DND-41 (cell line): ENCODE measurements at regions not wholly inside any gene's neighbourhood (a gene's known extent, or its start where the extent isn't known, plus 50 kb on each side); places are given as distances from the start of the nearest gene placed in this dataset.

Experiments
- EZH2 ChIP-seq: IDR thresholded peaks from 3 replicates; pipeline ENCODE4 v1.6.1; 2012; ENCODE audit warnings: borderline replicate concordance, low read depth, mild to moderate bottlenecking, moderate library complexity, low read length, inconsistent platforms; ENCODE audit not compliant: severe bottlenecking
- TF ChIP-seq, protein P1 (sequence below): IDR thresholded peaks from 2 replicates; pipeline ENCODE4 v1.5.1; 2012; ENCODE audit warnings: borderline replicate concordance, low read length, moderate library complexity, mild to moderate bottlenecking; ENCODE audit not compliant: poor library complexity, severe bottlenecking; ENCODE audit errors: extremely low read depth

DNA sequence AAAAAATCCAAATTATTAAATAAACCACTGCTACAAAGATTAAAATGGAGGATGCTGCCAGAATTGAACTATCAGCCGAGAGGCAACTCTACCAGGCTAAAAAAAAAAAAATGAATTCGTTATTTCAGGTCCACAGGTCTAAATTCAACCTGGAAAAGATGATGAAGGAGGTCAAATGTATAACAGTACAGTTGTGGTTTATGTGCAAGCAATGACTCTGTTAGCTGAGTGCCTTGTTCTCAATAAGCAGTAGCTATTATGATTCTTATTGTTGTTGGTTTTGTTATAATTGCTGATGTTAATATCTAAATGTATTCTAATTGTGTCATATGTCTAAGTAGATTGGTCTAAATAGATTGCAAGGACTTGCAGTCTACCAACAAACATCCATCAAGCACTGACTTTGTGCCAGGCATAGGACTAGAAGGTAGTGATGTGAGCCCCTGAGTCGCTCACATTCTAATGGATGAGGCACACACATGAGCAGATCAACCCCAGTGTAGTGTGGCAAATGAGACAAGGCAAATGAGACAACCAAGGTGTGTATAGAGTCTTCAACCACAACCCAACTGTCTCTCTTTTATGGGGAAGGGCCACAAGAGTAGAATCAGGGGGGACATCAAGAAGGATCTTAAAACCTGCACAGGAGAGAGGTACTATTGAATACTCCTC lies 77.0 kb upstream of the PLEKHG7 start:
- TF ChIP-seq, protein P1, sequence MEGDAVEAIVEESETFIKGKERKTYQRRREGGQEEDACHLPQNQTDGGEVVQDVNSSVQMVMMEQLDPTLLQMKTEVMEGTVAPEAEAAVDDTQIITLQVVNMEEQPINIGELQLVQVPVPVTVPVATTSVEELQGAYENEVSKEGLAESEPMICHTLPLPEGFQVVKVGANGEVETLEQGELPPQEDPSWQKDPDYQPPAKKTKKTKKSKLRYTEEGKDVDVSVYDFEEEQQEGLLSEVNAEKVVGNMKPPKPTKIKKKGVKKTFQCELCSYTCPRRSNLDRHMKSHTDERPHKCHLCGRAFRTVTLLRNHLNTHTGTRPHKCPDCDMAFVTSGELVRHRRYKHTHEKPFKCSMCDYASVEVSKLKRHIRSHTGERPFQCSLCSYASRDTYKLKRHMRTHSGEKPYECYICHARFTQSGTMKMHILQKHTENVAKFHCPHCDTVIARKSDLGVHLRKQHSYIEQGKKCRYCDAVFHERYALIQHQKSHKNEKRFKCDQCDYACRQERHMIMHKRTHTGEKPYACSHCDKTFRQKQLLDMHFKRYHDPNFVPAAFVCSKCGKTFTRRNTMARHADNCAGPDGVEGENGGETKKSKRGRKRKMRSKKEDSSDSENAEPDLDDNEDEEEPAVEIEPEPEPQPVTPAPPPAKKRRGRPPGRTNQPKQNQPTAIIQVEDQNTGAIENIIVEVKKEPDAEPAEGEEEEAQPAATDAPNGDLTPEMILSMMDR = no peak
- no peak for TF ChIP-seq EZH2
